HG02943 (cell line): ENCODE measurements at regions not wholly inside any gene's neighbourhood (a gene's known extent, or its start where the extent isn't known, plus 50 kb on each side); places are given as distances from the start of the nearest gene placed in this dataset.
"Not testable (repeated sequence)": the region's sequence is repeated elsewhere in the genome, so short reads cannot be mapped to it uniquely, and the experiment has no call there.

Experiments used
- ATAC-seq: cut with Tn5 transposase; IDR thresholded peaks from one replicate; pipeline ENCODE4 v1.9.1; 2021; ENCODE audit warnings: mild to moderate bottlenecking, low read depth, moderate library complexity; ENCODE audit not compliant: unreplicated experiment

DNA sequence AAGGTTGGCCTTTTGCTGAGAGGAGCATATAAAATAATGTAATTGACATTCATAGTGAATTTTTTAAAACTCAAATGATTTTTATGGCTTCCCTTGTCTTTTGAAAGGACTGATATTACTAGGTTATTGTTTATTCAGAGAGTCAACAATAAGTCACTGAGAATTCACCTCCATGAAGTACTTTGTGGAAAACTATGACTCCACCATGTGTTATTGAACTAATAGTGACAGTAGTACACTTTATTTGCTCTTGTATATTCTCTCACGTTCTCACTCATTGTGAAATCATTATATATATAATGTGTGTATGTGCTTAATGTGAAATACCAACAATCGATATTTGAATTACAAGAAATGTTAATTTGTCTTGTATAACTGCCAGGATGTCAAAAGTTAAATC is 267.4 kb upstream of the CCDC179 start:
- ATAC-seq, result no peak

DNA sequence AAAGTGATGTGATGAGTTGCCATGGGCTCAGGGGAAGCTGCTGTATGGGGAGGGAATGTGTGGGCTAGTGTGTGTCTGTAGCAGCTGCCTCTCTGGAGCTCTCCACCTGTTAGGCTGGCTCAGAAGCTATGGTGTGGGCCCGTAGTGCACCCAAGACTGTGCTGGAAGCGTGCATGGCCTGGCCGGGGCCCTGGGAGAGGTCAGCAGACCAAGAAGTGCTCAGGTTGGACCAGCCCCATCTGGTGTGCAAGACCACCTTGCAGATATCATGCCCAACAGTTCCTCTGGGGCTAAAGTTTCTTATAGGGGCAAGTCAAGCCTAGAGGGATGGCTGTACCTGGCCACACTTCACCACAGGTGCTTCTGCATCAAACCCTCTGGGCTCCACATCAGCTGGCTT is 274.4 kb upstream of the CCDC179 start:
- ATAC-seq, result no peak

DNA sequence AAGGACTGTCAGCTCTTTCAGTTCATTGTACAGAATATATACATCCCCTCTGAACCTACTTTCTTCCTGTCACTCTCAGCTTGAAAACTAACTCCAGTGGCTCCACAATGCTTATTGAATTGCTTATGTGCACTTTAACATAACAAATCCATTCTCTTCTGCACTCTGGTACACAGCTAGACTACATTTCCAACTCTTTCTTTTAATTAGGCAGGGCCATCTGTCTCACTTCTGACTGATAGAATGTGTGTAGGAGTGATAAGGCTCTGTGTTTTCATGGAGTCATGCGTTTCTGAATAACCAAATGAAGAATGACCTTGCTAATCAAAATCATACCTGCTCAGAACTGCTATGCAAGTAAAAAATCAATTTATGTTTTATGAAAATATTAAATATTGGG is 278.5 kb upstream of the CCDC179 start:
- no peak for ATAC-seq

DNA sequence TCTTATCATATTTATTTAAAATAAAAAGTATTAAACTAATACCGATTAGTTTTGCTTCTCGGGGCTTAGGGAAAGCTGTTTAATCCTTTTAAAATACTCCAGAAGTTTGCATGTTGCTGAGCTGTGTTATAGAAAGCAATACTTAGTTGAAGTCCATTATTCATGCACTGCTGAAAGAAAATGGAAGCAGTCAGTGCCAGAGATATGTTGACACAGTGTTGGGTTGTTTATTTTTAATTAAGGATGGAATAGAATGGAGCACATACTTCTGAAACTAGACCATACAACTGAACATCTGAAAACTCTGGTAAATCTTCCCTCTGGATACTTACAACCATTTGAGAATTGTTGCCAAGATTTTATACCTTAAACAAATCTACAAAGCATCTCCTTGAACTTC is 282.7 kb upstream of the CCDC179 start:
- no peak for ATAC-seq

DNA sequence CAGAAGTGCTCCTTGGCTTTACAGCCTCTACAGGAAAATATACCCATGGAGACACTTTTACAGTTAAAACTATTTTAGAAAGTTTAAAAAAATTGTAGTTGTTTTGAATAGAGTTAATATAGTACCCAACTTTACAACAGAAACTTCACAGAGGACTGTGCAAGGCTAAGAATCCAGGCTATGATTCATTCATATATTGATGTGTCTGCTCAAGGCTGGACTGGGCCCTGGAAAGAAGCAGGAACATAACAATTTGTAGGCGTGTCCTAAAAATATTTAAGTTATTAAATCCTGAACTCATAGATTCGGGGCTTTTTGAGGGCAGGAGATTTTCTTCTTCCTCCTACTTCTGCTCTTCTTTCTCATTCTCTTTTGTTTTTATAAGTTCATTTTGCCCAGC is 291.5 kb upstream of the CCDC179 start:
- ATAC-seq, result no peak

DNA sequence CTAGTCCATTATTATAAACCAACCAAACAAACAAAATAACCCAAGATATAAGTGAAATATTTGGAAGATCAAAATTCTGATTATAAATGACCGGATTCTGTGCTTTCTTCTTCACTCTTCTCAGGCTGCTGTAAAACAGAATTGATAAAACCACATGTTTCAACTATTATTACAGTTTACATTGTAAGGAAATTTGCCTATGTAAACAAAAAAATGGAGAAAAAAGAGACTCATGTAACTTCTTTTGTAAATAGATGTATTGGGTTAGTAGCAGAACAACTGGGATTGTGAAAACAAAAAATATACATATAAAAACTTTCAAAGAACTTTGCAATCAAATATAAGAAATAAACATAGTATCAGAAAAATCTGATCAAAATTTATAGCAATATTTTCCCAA is 295.2 kb upstream of the CCDC179 start:
- no peak for ATAC-seq

DNA sequence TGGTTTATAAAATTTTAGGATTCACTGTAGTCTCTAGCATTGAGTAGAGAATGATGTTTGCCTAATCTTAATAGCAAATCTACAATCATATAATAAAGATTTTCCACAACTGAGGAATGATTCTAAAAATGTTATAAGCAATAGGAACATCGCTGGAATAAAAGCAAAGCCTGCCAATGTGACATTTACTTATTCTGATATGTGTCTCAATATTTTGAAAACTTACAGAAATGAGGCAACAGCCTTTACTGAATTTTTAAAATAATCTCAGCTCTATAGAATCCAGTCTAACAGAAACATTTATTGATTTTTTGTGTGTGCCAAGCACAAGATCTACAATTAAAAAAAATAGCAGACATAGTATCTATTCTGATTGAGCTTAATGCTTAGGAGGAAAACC is 303.7 kb upstream of the CCDC179 start:
- ATAC-seq, result no peak

DNA sequence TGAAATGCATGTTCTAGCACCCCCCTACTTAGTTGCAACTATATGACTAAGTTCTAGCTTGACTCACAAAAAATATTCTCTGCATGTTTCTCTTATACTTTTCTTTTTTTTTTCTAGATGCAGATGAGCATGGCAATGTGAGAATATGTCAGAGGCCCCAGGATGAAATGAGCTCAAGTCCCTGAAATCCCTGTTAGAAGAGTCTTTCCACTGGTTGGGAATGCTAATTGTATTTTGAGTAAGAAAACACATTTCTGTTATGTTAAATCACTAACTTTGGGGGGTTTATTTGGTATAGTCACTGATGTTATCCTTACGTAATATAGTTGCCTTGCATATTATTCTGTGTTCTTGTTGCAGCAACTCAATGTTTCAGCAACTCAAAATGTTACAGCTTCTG is 306.1 kb upstream of the CCDC179 start:
- ATAC-seq, result no peak

DNA sequence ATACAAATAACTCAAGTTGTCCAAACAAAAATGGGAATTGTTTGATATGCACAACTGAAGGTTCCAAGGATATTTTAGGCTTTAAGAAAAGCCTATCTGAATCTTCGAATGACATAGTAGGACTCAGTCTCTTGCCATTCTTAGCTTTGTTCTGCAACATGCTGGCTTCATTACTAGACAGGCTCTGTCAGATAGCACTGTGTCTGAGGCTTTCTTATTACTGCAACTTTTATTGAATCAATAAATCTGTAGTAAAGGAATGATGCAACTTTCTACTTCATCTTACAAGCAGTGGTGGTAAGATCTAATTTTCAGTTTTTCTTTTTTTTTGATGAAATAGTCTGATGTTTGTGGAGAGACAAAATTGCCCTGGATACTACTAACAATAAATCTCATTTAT is 319.3 kb upstream of the CCDC179 start:
- ATAC-seq, result no peak

DNA sequence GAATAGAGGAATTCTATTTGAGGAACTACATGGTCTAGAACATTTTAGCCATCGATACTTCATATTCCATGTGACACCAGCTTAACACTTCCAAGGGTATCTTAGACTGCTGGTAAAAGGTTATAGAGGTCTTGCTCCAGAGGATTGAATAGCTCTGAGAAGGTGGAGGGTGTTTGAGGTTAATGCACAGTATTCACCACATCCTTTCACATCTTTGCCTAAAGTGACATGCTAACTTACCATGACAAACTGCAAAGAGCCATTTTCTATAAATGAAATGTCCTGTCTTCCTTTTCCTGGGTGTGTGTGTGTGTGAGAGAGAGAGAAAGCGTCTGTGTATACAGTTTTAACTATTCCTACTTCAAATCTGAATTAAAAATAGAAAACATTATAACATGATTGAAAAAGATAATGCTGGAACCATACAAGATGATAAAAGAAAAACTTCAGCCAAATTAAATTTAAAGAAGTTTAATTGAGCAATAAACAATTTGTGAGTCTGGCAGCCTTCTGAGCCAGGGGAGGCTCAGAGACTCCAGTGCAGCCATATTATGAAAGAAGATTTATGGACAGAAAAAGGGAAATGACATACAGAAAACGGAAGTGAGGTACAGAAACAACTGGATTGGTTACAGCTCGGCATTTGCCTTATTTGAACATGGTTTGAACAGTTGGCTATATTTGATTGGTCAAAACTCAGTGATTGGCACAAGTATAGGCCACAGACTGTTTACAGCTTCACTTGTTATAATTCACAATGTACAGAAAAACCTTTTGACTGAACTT is 320.9 kb upstream of the CCDC179 start:
- ATAC-seq, result no peak

DNA sequence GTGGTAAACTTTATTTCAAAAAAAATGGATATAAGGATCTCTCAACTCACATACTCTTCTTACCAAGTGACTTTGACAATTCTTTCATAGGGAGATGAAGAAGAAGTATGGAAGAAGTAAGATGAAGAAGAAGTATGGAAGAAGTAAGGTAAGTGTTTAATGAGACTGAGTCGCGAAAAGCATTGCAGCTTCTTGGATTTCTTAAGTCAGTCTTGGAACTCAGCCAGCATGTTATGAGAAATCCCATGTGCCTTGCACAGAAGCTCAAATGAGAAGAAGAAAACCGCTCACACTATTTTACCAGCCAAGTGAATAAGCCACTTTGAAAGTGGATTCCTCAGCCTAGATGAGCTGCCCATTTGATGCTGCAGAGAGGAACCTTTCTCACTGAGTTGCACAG is 332.0 kb upstream of the CCDC179 start:
- no peak for ATAC-seq

DNA sequence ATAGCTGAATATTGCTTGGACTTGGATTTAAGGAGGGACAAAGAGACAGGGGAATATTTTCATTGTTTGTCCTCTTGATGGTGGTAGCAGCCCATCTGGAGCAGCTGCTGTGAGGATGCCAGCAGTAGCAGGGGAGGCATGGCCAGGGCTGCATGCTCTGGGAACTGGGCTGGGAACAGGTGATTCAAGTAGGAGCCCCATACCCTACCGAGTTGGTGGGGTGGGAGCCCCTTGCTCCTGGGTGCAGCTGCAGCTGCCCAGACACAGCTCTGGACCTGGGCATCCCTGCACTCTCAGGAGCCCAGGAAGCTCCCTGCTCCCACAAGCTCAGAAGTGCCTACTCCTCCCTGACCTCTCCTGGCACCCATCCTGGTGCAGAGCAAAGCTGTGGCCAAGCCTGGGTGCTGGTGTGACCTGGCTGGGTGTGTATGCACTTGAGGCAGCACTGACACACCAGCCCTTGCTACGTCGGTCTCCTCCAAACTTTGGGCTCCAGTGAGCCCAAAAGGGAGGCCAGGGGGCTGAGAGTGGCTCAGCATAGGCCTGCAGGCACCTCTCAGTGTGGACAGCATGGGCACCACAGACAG is 341.8 kb upstream of the CCDC179 start:
- no peak for ATAC-seq

DNA sequence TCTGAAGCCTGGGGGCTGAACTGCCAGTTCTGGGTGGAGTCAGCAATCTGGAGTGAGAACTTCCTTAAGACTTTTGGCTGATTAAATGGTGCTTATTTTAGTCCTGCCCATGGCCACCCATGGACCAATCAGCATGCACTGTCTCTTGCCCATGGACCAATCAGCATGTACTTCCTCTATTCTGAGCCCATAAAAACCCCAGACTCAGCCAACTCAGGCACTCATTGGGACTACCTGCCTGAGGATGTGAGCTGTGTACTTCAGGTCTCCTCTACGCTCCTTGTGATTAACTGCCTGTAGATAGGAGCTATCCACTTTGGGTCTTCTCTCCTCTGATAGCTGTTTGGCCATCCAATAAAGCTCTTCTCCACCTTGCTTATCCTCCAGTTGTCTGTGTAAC is 342.3 kb upstream of the CCDC179 start:
- no peak for ATAC-seq

DNA sequence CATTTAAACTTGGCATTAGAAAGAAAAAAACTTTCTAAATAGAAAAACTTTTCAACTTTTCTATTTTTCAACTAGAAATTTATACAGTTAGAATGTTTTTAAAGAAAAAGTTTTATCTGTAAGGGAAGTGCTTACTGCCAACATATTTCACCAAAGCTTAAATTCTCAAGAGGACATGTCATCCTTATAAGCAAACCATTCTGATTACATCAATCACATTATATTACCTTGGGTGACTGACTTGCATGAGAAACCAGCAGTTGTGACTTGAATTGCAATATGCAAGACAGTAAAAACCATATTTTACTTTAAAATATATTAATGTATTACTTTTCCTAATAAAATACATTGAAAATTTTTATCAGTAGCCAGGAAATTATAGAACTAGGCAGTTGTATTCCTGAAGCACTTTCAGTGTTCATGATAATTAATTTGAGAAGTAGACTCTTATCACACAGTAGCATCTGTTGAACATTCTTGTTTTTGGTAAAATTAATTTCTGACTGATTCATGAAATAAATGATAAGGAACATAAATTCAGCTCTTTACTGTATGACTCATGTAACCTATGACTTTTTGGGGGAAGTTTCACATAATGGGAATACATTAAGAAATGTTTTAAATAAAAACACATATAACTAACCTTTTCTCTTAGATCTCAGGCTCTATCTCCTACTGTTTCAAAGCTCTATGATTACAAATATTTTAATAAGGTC is 345.0 kb upstream of the CCDC179 start:
- ATAC-seq, result no peak

DNA sequence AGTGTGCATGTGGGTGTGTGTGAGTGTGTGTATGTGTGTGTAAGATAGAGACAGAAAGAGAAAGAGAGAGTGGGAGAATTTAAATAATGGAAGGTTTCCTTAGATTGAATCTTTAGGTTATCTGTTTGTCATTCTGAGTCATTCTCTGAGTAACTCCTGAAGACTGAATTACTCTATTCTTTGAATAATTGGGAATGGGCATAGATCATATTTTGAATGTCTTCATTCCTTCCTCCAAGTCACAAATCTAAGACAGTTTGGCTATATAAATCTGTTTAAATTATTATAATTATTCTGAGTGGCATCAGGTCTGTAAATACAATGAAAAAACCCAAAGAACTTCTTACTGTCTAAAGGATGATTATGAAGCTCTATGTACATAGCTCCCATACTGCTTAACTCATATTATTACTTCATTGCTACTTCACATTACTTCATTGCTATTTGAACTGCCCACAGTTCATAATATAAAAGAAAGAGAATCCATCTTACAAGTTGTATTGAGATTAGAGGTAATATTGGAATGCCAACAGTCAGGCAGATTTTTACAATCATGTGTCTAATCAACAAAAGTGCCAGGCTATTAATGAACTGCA is 346.6 kb upstream of the CCDC179 start:
- ATAC-seq, result no peak

DNA sequence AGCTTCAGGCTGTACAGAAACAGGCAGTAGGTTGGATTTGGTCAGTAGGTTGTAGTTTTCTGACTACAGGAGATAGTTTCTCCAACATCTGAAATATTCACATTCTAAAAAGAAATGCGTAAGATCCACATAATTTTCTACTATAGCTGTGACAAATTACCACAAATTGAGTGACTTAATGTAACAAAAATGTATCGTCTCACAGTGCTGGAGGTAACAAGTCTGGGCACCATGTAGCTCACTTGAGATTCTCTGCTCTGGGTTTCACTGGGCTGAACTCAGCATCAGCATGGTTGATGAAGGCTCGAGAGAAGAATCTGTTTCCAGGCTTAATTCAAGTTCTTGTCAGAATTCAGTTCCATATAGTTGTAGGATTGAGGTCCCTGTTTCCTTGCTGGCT is 350.9 kb upstream of the CCDC179 start:
- ATAC-seq, result no peak

DNA sequence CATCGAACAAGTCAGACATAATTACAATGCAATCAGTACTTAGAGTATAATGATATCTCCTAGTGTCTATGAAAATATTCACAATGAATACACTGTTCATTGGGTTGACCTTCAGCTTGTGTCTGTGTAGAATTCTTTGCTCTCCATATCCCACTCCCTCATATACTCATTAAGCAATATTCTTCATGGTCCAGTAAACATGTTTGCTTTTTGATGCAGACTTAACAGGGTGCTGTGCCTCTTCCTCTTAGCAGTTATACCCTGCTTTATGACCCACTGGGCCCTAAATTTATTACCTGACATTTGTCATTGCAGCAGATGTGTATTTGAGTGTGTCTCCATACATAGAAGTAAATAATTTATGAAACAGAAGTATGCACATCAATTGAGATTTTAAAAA is 352.5 kb upstream of the CCDC179 start:
- ATAC-seq, result no peak

DNA sequence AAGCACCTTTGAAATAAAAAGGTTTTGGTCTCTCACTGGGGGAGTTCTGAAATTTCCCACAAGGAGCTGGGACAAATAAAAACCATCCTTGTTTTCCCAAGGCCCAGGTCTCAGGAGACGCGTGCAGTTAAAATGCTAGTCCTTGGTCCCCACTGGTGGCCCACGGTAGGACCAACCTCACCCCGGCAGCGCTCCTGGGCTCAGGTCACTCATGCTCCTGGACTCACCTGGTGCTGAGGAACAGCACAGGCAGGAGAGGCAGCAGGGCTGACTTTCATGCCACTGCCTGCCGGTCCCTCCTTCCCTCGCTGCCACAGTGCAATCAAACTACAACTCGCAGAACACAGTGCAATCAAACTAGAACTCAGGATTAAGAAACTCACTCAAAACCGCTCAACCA is 356.8 kb upstream of the CCDC179 start:
- no peak for ATAC-seq

DNA sequence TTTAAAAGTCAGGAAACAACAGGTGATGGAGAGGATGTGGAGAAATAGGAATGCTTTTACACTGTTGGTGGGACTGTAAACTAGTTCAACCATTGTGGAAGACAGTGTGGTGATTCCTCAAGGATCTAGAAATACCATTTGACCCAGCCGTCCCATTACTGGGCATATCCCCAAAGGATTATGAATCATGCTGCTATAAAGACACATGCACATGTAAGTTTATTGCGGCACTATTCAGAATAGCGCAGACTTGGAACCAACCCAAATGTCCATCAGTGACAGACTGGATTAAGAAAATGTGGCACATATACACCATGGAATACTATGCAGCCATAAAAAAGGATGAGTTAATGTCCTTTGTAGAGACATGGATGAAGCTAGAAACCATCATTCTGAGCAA is 359.8 kb upstream of the CCDC179 start:
- ATAC-seq, result not testable (repeated sequence)

DNA sequence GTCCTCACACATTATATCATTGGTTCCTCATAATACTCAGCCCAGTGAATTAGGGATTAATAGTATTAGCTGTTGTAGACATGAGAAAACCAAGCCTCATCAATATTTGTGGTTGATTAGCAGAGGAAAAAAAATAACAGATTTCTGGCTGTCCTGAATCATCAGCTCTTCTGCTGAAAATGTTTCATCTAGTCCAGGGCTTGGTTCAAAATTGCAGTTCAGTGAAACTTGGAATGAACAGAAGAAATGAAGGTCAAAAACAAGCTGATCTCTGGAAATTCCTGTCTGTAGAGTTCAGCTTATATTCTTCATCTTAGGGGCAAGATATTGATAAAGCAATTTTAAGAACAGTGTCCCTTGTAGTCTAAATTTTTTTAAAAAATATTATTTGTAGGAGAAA is 361.1 kb upstream of the CCDC179 start:
- ATAC-seq, result no peak

DNA sequence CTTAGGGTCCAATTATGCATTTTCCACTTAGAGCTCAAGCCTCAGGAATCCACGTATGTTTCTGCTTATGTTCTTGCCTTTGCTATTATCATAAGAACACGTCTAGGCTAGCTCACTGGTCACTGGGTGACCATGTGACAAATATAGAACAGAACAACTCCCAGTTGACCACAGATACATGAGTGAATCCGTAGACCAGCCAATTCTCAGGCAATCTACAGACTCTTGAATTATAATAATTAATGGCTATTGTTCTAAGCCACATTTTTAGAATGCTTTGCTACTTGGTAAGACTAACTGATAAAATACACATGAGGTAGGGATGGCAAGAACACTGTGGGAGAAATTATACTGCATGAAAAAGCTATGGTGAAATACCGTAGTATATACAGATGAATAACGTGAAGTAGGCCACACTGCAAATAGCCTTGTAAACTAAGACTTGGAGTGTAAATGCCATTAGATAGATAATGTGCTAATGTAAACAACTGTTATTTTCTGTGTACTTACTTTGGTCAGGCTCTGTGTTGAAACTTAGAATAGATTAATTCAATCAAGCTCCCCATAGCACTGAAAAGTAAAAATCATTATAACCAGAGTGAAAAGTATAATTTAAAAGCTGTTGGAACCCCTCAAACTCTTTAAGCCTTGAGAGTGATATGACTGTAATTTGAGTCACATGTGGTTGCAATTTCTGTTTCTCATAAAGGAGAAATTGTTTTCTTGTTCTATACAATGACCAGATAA is 366.2 kb upstream of the CCDC179 start:
- ATAC-seq, result no peak
